ENCODE measurements at regions not wholly inside any gene's neighbourhood (a gene's known extent, or its start where the extent isn't known, plus 50 kb on each side); places are given as distances from the start of the nearest gene placed in this dataset.

DNA sequence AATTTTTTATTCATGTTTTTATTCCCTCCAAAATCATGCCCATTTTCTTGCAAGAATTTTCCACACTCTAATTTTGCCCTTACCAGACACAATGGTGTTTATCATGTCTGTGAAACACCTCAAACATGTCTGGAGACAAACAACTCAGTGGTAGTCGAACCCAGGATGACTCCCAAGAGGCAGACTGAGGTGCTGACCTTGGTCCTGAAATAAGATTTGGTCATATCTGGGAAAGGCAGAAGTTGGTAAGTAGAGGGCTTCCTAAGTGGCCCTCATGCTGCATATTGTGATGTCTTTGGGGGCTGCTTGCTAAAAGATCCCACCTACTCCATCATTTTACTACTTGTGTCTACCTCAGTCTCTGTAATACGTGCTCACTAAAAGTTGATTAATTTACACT, 369.4 kb upstream of the ISX start:
- TF ChIP-seq, protein P1, sequence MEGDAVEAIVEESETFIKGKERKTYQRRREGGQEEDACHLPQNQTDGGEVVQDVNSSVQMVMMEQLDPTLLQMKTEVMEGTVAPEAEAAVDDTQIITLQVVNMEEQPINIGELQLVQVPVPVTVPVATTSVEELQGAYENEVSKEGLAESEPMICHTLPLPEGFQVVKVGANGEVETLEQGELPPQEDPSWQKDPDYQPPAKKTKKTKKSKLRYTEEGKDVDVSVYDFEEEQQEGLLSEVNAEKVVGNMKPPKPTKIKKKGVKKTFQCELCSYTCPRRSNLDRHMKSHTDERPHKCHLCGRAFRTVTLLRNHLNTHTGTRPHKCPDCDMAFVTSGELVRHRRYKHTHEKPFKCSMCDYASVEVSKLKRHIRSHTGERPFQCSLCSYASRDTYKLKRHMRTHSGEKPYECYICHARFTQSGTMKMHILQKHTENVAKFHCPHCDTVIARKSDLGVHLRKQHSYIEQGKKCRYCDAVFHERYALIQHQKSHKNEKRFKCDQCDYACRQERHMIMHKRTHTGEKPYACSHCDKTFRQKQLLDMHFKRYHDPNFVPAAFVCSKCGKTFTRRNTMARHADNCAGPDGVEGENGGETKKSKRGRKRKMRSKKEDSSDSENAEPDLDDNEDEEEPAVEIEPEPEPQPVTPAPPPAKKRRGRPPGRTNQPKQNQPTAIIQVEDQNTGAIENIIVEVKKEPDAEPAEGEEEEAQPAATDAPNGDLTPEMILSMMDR (conservative IDR thresholded peaks at IDR 0.05 in 1 of 2, IDR thresholded peaks at IDR 0.05 in 1 of 2; ENCODE audit: low read depth in 1 of 2, low read length in 2 of 2) = no peak
- TF ChIP-seq EZH2 (IDR thresholded peaks at IDR 0.05; ENCODE audit: low read length, missing control alignments) = no peak
